Activated CD8-positive, alpha-beta memory T cell treated with anti-CD3 and anti-CD28 coated beads, Interleukin-2, amount 50 U/mL, for 48 hours (primary cell): ENCODE measurements at regions not wholly inside any gene's neighbourhood (a gene's known extent, or its start where the extent isn't known, plus 50 kb on each side); places are given as distances from the start of the nearest gene placed in this dataset.
"Not testable (repeated sequence)": the region's sequence is repeated elsewhere in the genome, so short reads cannot be mapped to it uniquely, and the experiment has no call there.

Experiments used
- DNase-seq: peaks from one replicate; pipeline ENCODE4 v3.0.0-alpha.2; 2020

- DNase-seq = no peak
Measured at GRCh38 chr21:31449921-31450535, 106.0 kb upstream of the TIAM1 start.

GRCh38 chr21:31448496-31448895 is 104.4 kb upstream of the TIAM1 start:
- no peak for DNase-seq

- DNase-seq = no peak
Measured at GRCh38 chr21:31447505-31447904, 103.4 kb upstream of the TIAM1 start.

GRCh38 chr21:31446226-31446855 is 102.3 kb upstream of the TIAM1 start:
- DNase-seq = peak; percentile 58

- no peak for DNase-seq
Measured at GRCh38 chr21:31445137-31445536, 101.1 kb upstream of the TIAM1 start.

GRCh38 chr21:31443736-31444521 is 99.9 kb upstream of the TIAM1 start:
- no peak for DNase-seq

GRCh38 chr21:31442339-31442738 is 98.3 kb upstream of the TIAM1 start:
- no peak for DNase-seq

GRCh38 chr21:31429506-31429905 is 85.4 kb upstream of the TIAM1 start:
- no peak for DNase-seq

- DNase-seq = no peak
Measured at GRCh38 chr21:31426235-31426797, 82.3 kb upstream of the TIAM1 start.

- DNase-seq = no peak
Measured at GRCh38 chr21:31425138-31425537, 81.1 kb upstream of the TIAM1 start.

- DNase-seq = no peak
Measured at GRCh38 chr21:31424058-31424457, 80.0 kb upstream of the TIAM1 start.

- no peak for DNase-seq
Measured at GRCh38 chr21:31420988-31421387, 76.9 kb upstream of the TIAM1 start.

GRCh38 chr21:31420354-31420753 is 76.3 kb upstream of the TIAM1 start:
- DNase-seq = no peak

GRCh38 chr21:31418377-31419001 is 74.4 kb upstream of the TIAM1 start:
- no peak for DNase-seq

- not testable (repeated sequence) for DNase-seq
Measured at GRCh38 chr21:31417214-31417613, 73.2 kb upstream of the TIAM1 start.

GRCh38 chr21:31416465-31416864 is 72.4 kb upstream of the TIAM1 start:
- no peak for DNase-seq

- DNase-seq = no peak
Measured at GRCh38 chr21:31414263-31415000, 70.4 kb upstream of the TIAM1 start.

- DNase-seq = peak; percentile 8
Measured at GRCh38 chr21:31413698-31414097, 69.6 kb upstream of the TIAM1 start.

GRCh38 chr21:31410499-31411131 is 66.6 kb upstream of the TIAM1 start:
- DNase-seq = peak; percentile 49

- peak; percentile 30 for DNase-seq
Measured at GRCh38 chr21:31409831-31410487, 65.9 kb upstream of the TIAM1 start.

GRCh38 chr21:31408301-31409088 is 64.4 kb upstream of the TIAM1 start:
- peak; percentile 35 for DNase-seq
